Ovary (tissue), 3 donors: ENCODE measurements at regions not wholly inside any gene's neighbourhood (a gene's known extent, or its start where the extent isn't known, plus 50 kb on each side); places are given as distances from the start of the nearest gene placed in this dataset.

Experiments
- CTCF ChIP-seq, 3 donors: fragments of 450-650 bp in 2 of 3; fragments of 200-600 bp in 1 of 3; IDR thresholded peaks; one replicate each; pipeline versions ENCODE4 v1.5.1 to v1.8.0; 2016 to 2022; ENCODE audit warnings: antibody characterized with exemption in 3 of 3, mild to moderate bottlenecking in 1 of 3
- EP300 ChIP-seq: sonication (generic); formaldehyde crosslinking; IDR thresholded peaks from one replicate; pipeline ENCODE4 v1.6.1; 2017; ENCODE audit warnings: antibody characterized with exemption
- POLR2A ChIP-seq: fragments of 450-650 bp; IDR thresholded peaks from one replicate; pipeline ENCODE4 v1.6.1; 2017; ENCODE audit warnings: antibody characterized with exemption, mild to moderate bottlenecking, moderate library complexity
- donor health status: DM: no; HTN: no; CAD: no.

- no peak for TF ChIP-seq CTCF (IDR thresholded peaks at IDR 0.05)
- TF ChIP-seq POLR2A: no peak
- TF ChIP-seq EP300: no peak
Observed at GRCh38 chr5:145673786-145674185, 161.4 kb downstream of the PRELID2 start.
